Body of pancreas (tissue), 4 donors: ENCODE measurements at regions not wholly inside any gene's neighbourhood (a gene's known extent, or its start where the extent isn't known, plus 50 kb on each side); places are given as distances from the start of the nearest gene placed in this dataset.

ENCODE experiments used
- CTCF ChIP-seq, 7 experiments: fragments of 450-650 bp in 4 of 7; fragments of 200-600 bp in 3 of 7; sonication (generic) in 3 of 7; IDR thresholded peaks; one replicate each; pipeline ENCODE4 v1.5.1; 2016 to 2019; ENCODE audit warnings: antibody characterized with exemption in 7 of 7
- POLR2A ChIP-seq, 3 donors: fragments of 450-650 bp; IDR thresholded peaks; one replicate each; pipeline ENCODE4 v1.6.1; 2016; ENCODE audit warnings: antibody characterized with exemption in 3 of 3, mild to moderate bottlenecking in 2 of 3

DNA sequence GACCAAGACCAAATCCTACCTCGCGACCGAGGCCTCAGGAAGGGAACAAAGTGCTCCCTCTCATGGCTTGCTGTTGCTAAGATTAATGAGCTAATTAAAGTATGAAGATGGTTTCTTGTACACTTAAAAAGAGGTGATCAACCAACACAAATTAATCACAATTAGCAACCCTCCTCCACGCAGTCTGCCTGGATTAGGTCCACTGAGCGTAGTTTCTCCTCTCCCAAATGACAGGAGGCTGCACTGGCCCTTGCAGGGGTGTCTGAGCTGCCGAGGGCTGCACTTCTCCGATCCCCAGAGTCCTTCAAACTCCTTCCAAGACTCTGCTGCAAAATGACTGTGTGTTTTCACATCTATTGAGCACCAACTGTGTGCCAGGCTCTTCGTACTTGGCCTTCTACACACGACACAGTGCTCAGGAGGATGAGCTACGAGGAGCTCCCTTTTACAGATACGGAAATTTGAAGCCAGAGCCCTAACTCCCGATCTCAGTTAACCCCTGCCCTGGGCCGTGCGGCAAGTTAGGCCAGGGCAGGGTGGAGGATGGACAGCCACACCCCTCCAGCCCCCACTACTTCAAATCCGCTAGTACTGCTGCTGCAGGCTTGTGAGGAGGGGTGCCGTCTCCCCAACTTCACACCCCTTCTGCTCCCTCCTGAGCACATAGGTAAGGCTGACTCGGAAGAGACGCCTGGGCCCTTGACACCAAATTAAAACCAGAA lies 101.0 kb upstream of the LINGO1 start:
- TF ChIP-seq CTCF (IDR thresholded peaks at IDR 0.05) (no peak), POLR2A (IDR thresholded peaks at IDR 0.05) (no peak)
